Skeletal muscle cell (primary cell): ENCODE measurements at regions not wholly inside any gene's neighbourhood (a gene's known extent, or its start where the extent isn't known, plus 50 kb on each side); places are given as distances from the start of the nearest gene placed in this dataset.
A peak's percentile ranks its signal among the peaks of the same experiment; 100 is the strongest.

Source experiments
- DNase-seq: peaks from one replicate; pipeline ENCODE4 v3.0.0-alpha.2; 2010; ENCODE audit warnings: low read depth
- H3K4me3 ChIP-seq: 2 replicates; pipeline ENCODE4 v1.5.1; 2011; ENCODE audit warnings: low read depth, mild to moderate bottlenecking, control low read depth, low read length, moderate library complexity

DNA sequence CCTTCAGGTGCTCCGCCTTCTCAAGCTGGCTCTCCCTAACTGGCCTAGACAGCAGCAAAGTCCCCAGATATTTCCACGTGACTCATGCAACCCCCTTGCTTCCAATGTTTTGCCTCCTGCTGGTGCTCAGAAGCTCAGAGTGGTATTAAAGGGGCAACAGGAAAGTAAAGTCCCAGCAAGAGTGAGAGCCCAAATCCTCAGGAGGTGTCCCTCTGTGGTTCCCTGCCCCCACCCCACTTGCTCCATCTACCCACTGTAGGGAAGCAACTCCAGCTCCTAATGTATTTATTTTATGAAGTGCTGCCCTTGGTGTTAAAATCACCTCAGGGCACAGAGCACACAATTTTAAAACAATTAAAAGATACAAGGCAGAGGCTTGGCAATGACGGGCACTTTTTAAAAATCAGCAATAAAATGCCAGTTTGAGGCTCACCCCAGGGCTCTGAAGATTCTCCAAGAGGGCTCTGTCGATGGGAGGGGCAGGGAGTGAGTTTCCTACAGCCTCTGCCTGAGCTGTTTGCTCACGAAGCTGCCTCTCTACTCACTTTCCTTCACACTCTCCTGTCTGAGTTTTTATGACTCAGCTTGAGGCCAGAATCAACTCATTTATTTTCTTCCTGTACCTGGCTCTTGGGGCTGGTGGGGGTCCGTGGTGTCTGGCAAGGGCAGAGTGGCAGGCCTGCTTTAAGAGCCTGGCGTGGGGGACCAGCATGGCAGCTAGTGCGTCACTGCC, 81.9 kb upstream of the MAX start:
- DNase-seq: no peak
- no peak overlapping the region for H3K4me3 ChIP-seq

DNA sequence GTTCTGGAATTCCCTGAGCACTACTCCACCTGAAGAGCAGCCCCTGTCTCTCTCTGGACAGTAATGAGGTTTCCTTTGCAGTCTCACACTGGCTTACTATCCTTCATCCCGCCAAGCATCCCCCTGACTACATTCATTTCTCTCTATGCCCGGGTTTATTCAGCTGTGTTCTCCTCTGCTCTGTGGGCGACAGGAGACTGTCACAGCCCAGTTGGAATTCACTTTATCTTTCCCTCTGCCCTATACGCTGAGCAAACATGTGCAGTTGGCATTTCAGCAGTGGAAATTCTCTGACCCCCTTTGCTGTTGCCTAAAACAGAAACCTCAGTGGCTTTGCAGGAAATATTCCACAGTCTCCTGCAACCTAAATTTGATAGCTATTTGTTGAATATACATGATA, 83.5 kb upstream of the MAX start:
- no peak overlapping the region for H3K4me3 ChIP-seq
- no peak for DNase-seq

DNA sequence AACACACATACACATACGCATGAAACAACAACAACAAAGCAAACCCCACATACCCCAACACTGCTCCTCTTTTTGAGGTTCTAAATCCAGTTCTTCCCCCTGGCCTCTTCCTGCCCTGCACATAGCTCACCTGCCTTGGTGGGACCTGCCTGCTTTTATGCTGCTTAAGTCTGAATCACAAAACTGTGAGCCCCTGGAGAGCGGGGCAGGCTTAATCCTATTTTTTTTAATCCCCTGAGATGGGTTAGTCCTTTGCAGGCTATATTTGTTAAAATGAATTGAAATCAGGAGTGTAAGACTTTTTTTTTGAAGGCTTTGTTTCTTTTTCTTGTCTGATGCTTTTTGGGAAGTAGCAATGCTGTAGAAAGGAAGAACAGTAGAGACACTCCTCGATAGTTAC, 84.6 kb upstream of the MAX start:
- H3K4me3 ChIP-seq: no peak overlapping the region
- no peak for DNase-seq

DNA sequence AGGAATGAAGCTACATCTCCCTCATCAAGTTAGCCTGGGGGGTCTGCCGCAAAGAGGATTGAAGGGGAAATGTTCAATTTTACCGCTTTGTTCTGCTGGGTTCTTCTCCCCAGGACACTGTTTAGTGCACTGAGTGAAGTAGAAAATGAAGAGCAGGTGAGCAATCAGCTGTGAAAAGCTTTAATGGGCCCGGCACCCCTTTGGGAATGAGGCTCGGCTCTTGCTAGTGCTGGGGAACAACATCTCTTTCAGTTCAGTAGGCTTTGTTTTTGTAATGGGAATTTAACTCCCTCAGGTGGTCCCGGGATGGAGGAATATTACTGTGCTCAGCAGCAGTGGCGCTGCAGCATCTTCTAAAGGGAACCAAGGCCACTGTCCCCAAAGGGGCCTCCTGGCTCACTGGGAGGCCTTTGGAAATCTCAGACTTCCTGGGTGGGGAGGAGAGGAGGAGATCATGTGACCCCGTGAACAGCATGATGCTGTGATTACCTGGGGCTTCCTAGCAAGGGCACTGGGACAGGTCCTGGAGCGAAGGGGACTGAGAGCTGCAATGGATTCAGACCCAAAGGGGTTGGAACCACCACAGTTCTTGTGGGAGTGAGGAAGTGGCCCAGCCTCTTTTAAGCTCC, 85.2 kb upstream of the MAX start:
- no peak overlapping the region for H3K4me3 ChIP-seq
- no peak for DNase-seq

DNA sequence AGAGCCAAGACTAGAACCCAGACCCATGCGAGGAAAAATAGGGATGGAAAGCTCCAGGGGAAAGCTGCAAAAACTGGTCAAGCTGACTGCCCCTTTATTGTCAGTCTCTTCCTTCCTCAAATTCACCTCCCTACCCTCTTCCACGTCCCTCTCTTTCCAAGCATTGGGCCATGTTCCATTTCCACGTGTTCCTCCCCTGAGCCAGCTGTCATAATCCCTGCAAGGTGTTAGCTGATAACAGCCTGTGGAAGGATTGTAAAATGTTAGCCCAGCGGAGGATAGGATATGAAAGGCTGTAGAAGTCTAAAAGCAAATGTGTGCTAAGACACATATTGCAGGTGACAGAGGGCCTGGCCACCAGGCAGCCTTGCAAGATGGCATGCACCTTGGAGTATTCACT, 88.0 kb upstream of the MAX start:
- no peak for DNase-seq
- H3K4me3 ChIP-seq: no peak overlapping the region

DNA sequence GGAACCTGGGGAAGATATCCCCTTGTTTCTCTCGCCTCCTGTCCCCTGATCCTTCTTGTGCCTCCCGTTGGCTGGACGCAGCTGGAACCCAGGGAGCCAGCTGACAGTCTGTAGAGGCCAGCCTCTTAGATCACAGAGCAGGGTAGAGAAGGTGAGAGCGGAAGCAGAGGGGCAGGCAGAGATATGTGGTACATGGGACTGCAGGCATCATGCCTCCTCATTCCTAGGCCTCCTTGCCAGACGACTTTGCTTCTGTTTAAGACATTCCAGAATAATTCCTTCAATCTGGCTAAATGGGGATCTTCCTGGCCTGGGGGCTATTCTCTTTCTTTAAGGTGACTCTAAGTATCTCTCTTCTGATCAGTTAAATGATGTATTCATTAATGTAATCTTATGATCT, 89.4 kb upstream of the MAX start:
- H3K4me3 ChIP-seq: no peak overlapping the region
- DNase-seq: no peak

DNA sequence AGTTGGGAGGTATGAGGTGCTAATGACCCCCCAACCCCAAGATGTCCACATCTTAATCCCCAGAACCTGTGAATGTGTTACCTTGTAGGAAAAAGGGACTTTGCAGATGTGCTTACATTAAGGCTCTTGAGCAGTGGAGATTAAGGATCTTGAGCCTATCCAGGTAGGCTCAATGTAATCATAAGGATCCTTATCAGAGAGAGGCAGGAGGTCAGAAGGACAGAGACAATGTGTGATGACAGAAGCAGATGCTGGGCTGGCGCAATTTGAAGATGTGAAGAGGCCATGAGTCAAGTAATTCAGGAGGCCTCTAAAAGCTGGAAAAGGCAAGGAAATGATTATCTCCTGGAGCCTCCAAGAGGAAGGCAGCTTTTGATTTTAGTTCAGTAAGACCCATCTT, 90.4 kb upstream of the MAX start:
- H3K4me3 ChIP-seq: no peak overlapping the region
- no peak for DNase-seq

DNA sequence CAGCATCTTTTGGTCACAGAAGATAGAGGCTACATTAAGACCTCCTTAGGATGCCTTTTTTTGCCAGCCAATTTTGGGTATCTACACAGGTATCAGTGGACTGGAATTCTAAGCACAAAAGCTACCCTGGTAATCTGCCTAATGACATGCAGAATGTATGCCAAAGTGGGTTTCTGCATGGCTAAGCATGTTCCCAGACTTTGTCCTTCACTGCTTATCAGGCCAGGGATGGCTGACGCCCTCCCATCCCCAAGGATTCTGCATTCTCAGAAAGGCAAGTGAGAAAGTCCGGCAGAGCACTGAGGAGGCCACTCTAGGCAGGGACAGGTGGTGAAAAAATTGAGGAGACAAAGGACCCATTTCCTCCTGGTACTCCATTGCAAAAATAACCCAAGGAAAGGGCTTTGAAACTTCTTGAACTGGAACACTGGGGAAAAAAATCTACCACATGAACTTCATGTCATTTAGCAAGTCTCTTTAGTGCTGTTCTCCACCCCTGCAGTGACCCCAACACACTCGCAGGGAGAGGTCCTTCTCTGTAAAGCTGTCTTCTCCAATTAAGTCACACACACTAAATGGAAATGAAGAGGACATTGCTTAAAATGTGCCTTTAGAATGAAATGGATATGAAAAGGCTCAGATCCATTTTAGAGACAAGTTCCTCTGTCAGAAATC, 91.7 kb upstream of the MAX start:
- DNase-seq: no peak
- no peak overlapping the region for H3K4me3 ChIP-seq

DNA sequence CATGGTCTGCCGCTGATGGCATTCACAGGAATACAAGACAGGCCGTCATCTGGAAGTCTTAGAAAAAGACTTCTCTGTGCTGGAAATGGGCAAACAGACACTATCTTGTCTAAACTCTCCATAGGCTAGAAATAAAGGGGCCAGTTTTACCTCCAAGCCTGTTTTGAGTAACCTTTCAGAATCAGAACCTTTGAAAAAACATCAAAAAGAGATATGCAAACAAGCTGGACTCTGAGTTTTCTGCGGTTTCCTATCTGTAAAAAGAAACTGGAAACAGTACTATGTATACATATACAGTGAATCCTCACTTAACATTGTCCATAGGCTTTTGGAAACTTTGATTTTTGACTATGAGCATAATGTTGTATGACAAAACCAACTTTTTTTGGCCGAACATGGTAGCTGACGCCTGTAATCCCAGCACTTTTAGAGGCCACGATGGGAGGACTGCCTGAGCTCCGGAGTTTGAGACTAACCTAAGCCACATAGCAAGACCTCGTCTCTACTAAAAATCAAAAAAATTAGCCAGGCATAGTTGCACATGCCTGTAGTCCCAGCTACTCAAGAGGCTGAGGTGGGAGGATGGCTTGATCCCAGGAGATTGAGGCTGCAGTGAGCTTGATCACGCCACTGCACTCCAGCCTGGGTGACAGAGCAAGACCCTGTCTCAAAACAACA, 92.9 kb upstream of the MAX start:
- no peak overlapping the region for H3K4me3 ChIP-seq
- DNase-seq: no peak

DNA sequence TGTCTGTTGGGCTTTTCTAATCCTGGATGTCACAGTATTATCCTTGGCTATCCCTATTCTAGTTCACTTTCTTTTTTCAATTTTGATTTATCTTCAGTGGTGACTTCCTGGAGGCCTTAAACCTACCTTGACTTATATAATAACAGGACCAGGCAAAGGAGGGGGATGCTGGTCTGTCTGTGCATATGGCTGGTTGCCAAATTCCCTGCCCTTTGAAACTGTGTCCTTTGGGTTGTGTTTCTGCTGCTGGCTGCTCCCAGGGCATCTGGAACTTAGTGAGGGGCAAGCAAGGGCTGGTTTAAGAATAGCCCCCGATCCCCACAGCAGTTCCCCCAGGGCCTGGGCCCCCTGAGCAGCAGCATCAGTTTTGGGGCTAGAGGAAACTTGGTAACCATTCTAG, 96.0 kb upstream of the MAX start:
- no peak for DNase-seq
- H3K4me3 ChIP-seq: no peak overlapping the region

DNA sequence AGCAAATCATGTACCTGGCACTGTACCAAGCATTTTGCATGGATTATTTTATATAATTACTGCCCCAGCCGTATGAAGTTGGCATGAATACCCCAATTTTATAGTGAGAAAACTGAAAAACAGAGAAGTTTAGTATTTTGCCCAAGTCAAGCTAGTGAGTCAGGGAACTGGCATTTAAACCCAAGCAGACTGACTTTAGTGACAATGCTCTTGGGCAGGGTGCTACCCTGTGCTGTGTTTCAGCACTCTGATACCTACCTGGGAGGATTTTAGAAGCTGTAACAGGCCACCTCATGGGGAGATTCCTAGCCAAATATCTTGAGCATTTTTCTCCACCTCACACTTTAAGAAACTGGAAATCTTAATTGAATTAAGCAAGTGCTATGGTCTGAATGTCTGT, 98.1 kb upstream of the MAX start:
- no peak overlapping the region for H3K4me3 ChIP-seq
- no peak for DNase-seq

DNA sequence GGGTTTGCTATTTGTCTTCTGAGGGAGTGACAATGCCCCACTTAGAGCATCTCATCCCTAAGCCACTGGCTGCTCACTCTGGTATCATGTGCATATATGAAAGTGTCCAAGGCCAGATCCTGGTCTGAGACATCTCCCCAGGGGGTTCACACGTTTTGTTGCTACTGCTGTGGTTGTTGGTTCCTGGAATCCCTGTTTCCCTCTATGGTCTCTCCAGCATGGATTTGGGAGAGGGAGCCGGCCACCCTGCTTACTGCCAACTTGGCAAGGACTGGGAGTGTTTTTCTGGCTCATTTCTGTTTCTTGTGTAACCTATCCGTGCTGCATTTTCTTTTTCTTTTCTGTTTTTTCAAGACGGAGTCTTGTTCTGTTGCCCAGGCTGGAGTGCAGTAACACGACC, 101.3 kb upstream of the MAX start:
- DNase-seq: no peak
- no peak overlapping the region for H3K4me3 ChIP-seq

DNA sequence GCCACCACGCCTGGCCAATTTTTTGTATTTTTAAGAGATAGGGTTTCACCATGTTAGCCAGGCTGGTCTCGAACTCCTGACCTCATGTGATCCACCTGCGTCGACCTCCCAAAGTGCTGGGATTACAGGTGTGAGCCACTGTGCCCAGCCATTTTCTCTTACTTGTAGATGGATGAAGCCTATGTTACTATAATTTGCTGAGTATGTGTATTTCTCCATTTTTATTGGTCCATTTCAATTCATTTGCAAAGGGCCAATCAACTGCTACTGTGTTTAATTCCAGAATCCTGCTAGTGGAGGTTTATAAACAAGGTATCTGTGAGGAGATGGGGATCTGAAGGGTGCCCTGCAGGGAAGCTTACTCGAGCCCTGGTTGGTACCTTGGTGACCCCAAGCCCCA, 101.7 kb upstream of the MAX start:
- no peak for DNase-seq
- no peak overlapping the region for H3K4me3 ChIP-seq

DNA sequence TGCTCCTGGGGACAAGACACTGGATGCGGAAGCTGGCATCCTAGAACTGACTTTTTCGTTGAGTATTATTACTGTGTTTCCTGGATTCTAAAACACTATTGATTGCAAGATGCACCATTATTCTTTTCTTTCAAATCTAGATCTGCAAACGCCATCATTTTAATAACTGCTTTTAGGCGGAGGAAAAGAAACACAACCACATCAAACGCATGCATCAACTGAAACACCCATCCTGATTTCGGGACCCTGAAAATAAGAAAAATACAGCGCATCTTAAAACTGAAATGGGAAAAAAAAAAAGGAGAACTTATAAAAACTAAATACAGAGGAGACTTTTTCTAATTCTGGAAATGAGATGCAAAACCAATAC, 103.7 kb upstream of the MAX start:
- no peak overlapping the region for H3K4me3 ChIP-seq
- DNase-seq: no peak

DNA sequence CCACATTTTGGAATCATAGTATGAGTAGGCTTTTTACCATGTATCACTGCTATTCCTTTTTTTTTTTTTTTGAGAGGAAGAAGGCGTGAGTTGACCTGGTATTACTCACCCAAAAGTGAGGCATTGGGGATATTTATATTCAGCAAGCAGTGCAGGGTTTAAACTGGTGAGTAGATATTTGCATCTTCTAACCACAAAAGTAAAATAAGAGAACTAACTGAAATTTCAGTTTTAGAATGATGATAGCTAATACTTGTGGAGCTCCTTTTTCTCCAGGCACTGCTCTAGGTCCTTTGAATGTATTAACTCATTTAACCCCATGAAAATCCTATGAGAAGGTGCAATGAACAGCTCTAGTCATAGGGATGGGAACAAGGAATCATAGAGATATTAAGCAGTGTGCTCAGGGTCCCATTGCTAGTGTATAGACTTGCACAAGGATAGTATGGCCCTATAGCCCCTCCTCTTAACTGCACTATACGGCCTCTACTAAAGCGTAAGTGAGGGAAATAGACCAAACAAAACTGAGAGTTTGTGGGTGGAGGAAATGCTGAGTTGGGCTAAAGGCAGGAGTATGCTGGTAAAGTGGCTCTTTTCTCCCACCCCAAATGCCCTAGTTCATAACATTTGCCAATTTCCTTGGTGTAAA, 104.3 kb upstream of the MAX start:
- H3K4me3 ChIP-seq: no peak overlapping the region
- no peak for DNase-seq

DNA sequence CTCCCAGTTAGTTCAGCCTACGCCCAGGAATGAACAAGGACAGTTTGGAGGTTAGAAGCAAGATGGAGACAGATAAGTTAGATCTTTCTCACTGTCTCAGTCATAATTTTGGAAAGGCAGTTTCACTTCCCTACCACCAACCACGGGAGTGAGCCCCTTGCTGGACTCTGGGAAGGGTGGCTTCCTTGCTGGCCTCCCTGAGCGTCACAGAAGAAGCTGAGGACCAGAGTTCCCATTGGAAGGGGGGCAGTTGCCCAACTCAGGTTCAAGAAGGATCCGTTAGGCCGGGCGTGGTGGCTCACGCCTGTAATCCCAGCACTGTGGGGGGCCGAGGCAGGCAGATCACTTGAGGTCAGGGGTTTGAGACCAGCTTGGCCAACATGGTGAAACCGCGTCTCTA, 106.2 kb upstream of the MAX start:
- no peak overlapping the region for H3K4me3 ChIP-seq
- no peak for DNase-seq

DNA sequence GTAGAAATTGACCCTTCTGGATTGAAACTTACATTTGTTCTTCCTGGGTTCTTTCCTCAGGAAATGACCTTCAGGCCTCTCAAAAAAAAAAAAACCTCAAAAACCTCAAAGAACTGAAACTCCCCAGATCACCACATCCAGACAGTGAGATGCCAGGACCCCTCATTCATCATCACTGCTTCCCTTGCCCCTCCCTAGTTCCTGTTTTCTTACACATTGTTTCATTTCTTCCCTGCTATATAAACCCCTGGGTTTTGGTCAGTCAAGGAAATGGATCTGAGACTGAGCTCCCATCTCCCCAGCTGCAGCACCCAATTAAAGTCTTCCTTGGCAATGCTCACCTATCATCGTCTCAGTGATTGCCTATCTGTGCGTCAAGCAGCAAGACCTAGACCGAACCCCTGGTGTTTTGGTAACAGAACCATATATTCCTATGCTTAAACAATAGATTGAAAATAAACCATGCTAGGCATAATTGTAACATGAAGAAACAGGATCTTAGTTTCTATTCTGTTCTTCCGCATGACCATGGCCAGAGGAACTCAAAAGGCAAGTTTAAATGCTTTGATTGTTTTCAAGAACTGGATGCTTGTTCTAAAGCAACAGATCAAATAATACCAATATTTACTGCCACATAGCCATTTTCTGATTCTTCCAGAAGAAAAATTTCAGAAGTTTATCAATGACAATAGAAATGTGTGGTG, 108.0 kb upstream of the MAX start:
- DNase-seq: no peak
- H3K4me3 ChIP-seq: no peak overlapping the region

DNA sequence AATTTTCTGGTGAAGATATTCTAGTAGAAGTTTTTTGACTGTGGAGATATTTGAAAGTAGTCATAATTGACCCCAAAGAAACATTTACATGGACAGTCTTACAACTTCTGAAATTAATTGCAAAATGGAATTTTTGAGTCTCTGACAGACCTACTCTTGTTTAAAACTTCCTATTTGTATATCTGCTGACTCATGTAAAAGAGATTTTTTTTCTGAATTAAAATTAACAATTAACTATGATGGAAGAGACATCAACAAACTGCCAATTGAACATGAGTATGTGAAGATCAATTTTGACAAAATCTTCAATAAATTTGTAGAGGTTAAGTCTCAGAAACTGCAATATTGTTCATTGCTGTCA, 108.5 kb upstream of the MAX start:
- no peak for DNase-seq
- H3K4me3 ChIP-seq: no peak overlapping the region

DNA sequence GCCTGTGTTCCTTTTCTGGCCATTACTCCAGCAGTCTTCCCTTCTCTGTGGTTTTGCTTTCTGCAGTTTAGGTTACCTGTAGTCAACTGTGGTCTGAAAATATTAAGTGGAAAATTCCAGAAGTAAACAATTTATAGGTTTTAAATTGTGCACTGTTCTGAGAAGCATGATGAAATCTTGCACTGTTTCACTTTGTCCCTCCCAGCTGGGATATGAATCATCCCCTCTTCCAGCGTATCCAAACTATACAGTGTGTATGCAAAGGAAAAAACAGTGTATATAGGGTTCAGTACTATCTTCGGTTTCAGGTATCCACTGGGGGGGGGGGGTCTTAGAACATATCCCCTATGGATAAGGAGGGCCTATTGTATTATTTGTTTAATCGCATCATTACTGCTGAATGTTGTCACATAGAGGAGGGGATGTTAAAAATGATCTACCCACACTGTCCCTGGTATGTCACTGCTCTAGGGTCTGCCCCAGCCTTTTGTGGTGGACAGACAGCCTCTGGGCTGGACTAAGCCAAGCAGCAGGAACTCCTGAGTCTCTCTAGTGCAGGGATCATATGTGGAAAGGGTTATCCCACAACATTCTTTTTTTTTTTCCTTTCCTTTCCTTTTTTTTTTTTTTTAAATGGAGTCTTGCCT, 109.1 kb upstream of the MAX start:
- DNase-seq: peak; percentile 57
- no peak overlapping the region for H3K4me3 ChIP-seq
